Endodermal cell (in vitro differentiated cells): ENCODE measurements at regions not wholly inside any gene's neighbourhood (a gene's known extent, or its start where the extent isn't known, plus 50 kb on each side); places are given as distances from the start of the nearest gene placed in this dataset.
A peak's percentile ranks its signal among the peaks of the same experiment; 100 is the strongest.

Experiments
- DNase-seq: peaks from one replicate; pipeline ENCODE4 v3.0.0-alpha.2; 2017
- H3K27ac ChIP-seq: 2 replicates; pipeline ENCODE4 v1.5.1; 2013; ENCODE audit warnings: mild to moderate bottlenecking, low read depth, low read length, moderate library complexity
- H3K27me3 ChIP-seq: 2 replicates; pipeline ENCODE4 v1.6.1; 2013; ENCODE audit warnings: mild to moderate bottlenecking, low read length, moderate library complexity; ENCODE audit not compliant: insufficient read depth, control insufficient read depth, poor library complexity, severe bottlenecking
- H3K36me3 ChIP-seq: 2 replicates; pipeline ENCODE4 v1.7.0; 2013; ENCODE audit warnings: mild to moderate bottlenecking, low read length, moderate library complexity; ENCODE audit not compliant: control insufficient read depth, insufficient read depth
- H3K4me1 ChIP-seq: one replicate; pipeline ENCODE4 v1.7.0; 2013; ENCODE audit warnings: low read length; ENCODE audit not compliant: control insufficient read depth, insufficient read depth
- H3K4me3 ChIP-seq: 2 replicates; pipeline ENCODE4 v1.5.1; 2013; ENCODE audit warnings: mild to moderate bottlenecking, low read length, moderate library complexity
- H3K9ac ChIP-seq: 2 replicates; pipeline ENCODE4 v1.6.1; 2013; ENCODE audit warnings: mild to moderate bottlenecking, low read length, moderate library complexity; ENCODE audit not compliant: poor library complexity, severe bottlenecking; ENCODE audit errors: extremely low read depth
- H3K9me3 ChIP-seq: 2 replicates; pipeline ENCODE4 v1.6.1; 2013; ENCODE audit warnings: mild to moderate bottlenecking, low read length, moderate library complexity; ENCODE audit not compliant: control insufficient read depth
- H3K27ac Mint-ChIP-seq: 2 replicates; pipeline ENCODE4 v1.8.0; 2020; ENCODE audit warnings: mixed read lengths
- H3K27me3 Mint-ChIP-seq: 2 replicates; pipeline ENCODE4 v1.8.0; 2021; ENCODE audit warnings: mild to moderate bottlenecking, mixed read lengths; ENCODE audit not compliant: insufficient read depth
- H3K36me3 Mint-ChIP-seq: 2 replicates; pipeline ENCODE4 v1.8.0; 2020; ENCODE audit warnings: low read depth, mixed read lengths
- H3K4me1 Mint-ChIP-seq: 2 replicates; pipeline ENCODE4 v1.8.0; 2020; ENCODE audit warnings: mixed read lengths
- H3K4me3 Mint-ChIP-seq: 2 replicates; pipeline ENCODE4 v1.8.0; 2020; ENCODE audit warnings: mild to moderate bottlenecking, moderate library complexity, mixed read lengths
- H3K9me3 Mint-ChIP-seq: 2 replicates; pipeline ENCODE4 v1.8.0; 2020; ENCODE audit warnings: mild to moderate bottlenecking, mixed read lengths
- WGBS, 2 experiments: methylation state at CpG; one replicate each; pipeline versions ENCODE4 v1.1.5 to v1.1.7; 2013; ENCODE audit warnings: missing lambda C conversion rate in 2 of 2, mixed read lengths in 1 of 2; ENCODE audit not compliant: insufficient coverage in 1 of 2, insufficient read length in 1 of 2; 5-methylcytosine and 5-hydroxymethylcytosine counted together
- TF ChIP-seq, protein P1 (sequence below): fragments of 200-600 bp; sonication (generic); conservative IDR thresholded peaks from 2 replicates; pipeline ENCODE4 v1.5.0; 2021; ENCODE audit warnings: antibody characterized with exemption, mild to moderate bottlenecking

DNA sequence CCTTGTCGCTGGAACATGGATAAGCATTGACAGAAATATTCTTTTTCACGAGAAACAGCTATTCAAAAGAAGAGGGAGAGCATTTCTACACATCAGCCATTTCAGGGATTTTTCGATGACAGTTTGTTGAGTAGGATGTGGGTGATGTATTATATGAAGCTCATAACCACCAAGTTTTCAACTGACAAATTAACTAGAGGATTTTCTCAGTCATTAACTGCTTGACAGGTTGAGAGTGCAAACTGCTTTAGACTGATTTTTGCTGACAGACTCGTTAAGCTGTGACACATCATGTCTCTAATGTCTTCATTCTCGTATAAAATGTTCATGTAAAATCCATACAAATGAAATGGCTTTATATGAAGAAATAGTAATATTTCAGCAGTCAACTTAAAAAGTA lies 354.2 kb upstream of the KCNN2 start:
- Histone ChIP-seq H3K27ac (no peak overlapping the region), H3K36me3 (no peaks in the 10 kb centered on the region), H3K9me3 (no peaks in the 10 kb centered on the region), H3K4me1 (no peaks in the 10 kb centered on the region), H3K9ac (no peak overlapping the region), H3K27me3 (no peaks in the 10 kb centered on the region), H3K4me3 (no peak overlapping the region)
- Mint-ChIP-seq H3K27me3 (no peaks in the 10 kb centered on the region), H3K27ac (no peak overlapping the region), H3K36me3 (no peaks in the 10 kb centered on the region), H3K4me3 (no peak overlapping the region), H3K4me1 (peaks cover 14% of the 10 kb centered on the region), H3K9me3 (no peaks in the 10 kb centered on the region)
- TF ChIP-seq, protein P1, sequence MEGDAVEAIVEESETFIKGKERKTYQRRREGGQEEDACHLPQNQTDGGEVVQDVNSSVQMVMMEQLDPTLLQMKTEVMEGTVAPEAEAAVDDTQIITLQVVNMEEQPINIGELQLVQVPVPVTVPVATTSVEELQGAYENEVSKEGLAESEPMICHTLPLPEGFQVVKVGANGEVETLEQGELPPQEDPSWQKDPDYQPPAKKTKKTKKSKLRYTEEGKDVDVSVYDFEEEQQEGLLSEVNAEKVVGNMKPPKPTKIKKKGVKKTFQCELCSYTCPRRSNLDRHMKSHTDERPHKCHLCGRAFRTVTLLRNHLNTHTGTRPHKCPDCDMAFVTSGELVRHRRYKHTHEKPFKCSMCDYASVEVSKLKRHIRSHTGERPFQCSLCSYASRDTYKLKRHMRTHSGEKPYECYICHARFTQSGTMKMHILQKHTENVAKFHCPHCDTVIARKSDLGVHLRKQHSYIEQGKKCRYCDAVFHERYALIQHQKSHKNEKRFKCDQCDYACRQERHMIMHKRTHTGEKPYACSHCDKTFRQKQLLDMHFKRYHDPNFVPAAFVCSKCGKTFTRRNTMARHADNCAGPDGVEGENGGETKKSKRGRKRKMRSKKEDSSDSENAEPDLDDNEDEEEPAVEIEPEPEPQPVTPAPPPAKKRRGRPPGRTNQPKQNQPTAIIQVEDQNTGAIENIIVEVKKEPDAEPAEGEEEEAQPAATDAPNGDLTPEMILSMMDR = no peak
- no peak for DNase-seq
- 94 to 100% methylated on average over 2 to 5 of the region's 5 CpGs for WGBS, 2 experiments

DNA sequence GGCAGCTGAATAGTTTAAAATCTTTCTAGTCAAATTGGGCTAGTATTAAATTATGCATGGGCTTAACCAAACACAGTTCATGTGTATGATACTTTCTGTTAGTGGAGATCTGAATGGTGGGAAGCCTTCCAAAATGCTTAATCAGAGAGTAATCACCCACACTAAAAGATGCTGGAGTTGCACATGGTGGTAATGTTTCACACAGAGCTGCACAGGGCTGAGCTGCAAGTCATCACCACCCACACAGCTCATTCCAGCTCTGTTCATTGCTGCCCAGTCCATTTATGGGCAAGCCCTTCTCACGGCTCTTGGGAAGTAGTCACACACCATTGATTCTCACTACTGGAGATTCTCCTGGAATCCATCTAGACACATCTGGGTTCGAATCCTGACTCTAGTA lies 351.5 kb upstream of the KCNN2 start:
- no peaks in the 10 kb centered on the region for H3K4me1 ChIP-seq
- Mint-ChIP-seq H3K4me3 (no peak overlapping the region), H3K36me3 (no peaks in the 10 kb centered on the region), H3K9me3 (no peaks in the 10 kb centered on the region), H3K27me3 (no peaks in the 10 kb centered on the region), H3K27ac (no peak overlapping the region), H3K4me1 (peaks cover 14% of the 10 kb centered on the region)
- H3K9me3 ChIP-seq = no peaks in the 10 kb centered on the region
- no peaks in the 10 kb centered on the region for H3K27me3 ChIP-seq
- DNase-seq = no peak
- no peak overlapping the region for H3K27ac ChIP-seq
- no peaks in the 10 kb centered on the region for H3K36me3 ChIP-seq
- no peak overlapping the region for H3K4me3 ChIP-seq
- 71 to 89% methylated on average over 2 of the region's 2 CpGs for WGBS, 2 experiments
- H3K9ac ChIP-seq = no peak overlapping the region
- TF ChIP-seq, protein P1 = no peak

DNA sequence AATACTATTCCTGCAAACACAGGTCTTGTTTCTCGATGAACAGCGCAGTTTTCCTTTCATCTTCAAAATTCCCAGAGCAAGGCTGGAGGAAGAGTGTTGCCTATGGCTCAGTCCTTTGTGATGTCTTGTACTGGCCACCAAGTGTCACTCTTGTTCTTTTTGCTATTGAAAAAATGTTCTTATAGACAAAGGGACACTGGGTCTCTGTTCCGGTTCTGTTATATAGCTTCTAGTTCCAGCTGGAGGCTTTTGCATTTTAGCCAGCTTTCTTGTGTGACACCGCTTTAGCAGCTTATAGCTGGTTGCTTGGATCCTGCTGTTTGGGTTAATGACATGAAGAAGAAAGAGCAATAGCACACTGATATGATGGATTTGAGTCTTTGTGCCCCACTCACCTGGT lies 343.7 kb upstream of the KCNN2 start:
- H3K4me3 Mint-ChIP-seq = no peak overlapping the region
- peaks cover 4% of the 10 kb centered on the region for H3K4me1 Mint-ChIP-seq
- no peaks in the 10 kb centered on the region for H3K9me3 ChIP-seq
- H3K9me3 Mint-ChIP-seq = no peaks in the 10 kb centered on the region
- H3K27ac ChIP-seq = no peak overlapping the region
- no peak overlapping the region for H3K4me3 ChIP-seq
- H3K9ac ChIP-seq = no peak overlapping the region
- peaks cover 6% of the 10 kb centered on the region for H3K27me3 Mint-ChIP-seq
- no peak overlapping the region for H3K27ac Mint-ChIP-seq
- no peaks in the 10 kb centered on the region for H3K36me3 Mint-ChIP-seq
- no peaks in the 10 kb centered on the region for H3K36me3 ChIP-seq
- no peaks in the 10 kb centered on the region for H3K4me1 ChIP-seq
- H3K27me3 ChIP-seq = no peaks in the 10 kb centered on the region
- peak; percentile 55 for DNase-seq
- TF ChIP-seq, protein P1 = peak; percentile 72
- WGBS, 2 experiments = 85 to 92% methylated on average over 4 of the region's 4 CpGs
